BLaER1 treated with 17β-estradiol and CSF1 and Interleukin-3, amounts not matched to agents 10 nM and 100 nM (cell line): ENCODE measurements at regions not wholly inside any gene's neighbourhood (a gene's known extent, or its start where the extent isn't known, plus 50 kb on each side); places are given as distances from the start of the nearest gene placed in this dataset.
A peak's percentile ranks its signal among the peaks of the same experiment; 100 is the strongest.

Source experiments
- H3K27ac ChIP-seq, 11 experiments: shearing (Covaris generic); formaldehyde crosslinking; 2 replicates each; pipeline ENCODE4 v1.8.1; 2022
- H3K27me3 ChIP-seq, 11 experiments: shearing (Covaris generic); formaldehyde crosslinking; 2 replicates each; pipeline ENCODE4 v1.8.1; 2022
- H3K36me3 ChIP-seq, 11 experiments: shearing (Covaris generic); formaldehyde crosslinking; 2 replicates each; pipeline ENCODE4 v1.8.1; 2022
- H3K4me1 ChIP-seq, 10 experiments: shearing (Covaris generic); formaldehyde crosslinking; 2 replicates each; pipeline ENCODE4 v1.8.1; 2022
- H3K4me2 ChIP-seq, 11 experiments: shearing (Covaris generic); formaldehyde crosslinking; 2 replicates each; pipeline ENCODE4 v1.8.1; 2022
- H3K4me3 ChIP-seq, 10 experiments: shearing (Covaris generic); formaldehyde crosslinking; 2 replicates each; pipeline ENCODE4 v1.8.1; 2022
- H3K9ac ChIP-seq, 11 experiments: shearing (Covaris generic); formaldehyde crosslinking; 2 replicates each; pipeline ENCODE4 v1.8.1; 2022
- H3K9me3 ChIP-seq, 11 experiments: shearing (Covaris generic); formaldehyde crosslinking; replicated peaks in 1 of 11; 2 replicates each; pipeline ENCODE4 v1.8.1; 2022
- H4K20me1 ChIP-seq, 11 experiments: shearing (Covaris generic); formaldehyde crosslinking; 2 replicates each; pipeline ENCODE4 v1.8.1; 2022
- Cebpa-rat ChIP-seq, 11 experiments: shearing (Covaris generic); IDR thresholded peaks; 2 replicates each; pipeline ENCODE4 v1.8.1; 2022

DNA sequence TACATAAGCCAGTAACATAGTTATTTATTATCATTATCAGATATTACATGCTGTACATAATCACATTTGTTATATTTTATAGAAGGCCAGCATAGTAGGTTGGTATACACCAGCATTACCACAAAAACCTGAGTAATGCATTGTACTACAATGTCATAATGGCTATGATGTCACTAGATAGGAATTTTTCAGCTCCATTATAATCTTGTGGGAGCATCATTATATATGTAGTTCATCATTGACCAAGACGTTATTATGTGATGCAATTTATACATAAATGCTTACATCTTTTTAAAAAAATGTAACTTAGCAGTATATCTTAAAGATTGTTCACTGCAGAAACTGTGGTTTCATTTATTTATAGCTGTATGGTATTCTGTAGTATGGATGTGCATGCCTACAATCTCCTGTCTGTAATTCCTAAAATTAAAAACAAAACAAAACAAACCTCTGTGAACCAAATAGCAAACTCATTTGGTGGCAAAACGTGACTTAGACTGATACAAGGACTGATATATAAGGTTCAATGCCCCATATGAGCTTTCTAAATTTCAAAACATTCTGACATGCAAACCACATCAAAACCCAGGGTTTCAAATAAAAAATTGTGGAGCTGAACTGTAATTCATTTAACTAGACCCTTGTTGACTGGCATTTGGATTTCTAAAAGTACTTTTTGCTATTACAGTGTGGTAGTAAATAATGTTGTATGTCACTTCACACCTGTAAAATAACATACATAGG lies 250.9 kb downstream of the DLEU7 start:
- Histone ChIP-seq H4K20me1 (no peaks in the 10 kb centered on the region), H3K27ac (no peak overlapping the region), H3K4me3 (no peak overlapping the region), H3K9me3 (peaks cover 0 to 4% (median 0%) of the 10 kb centered on the region in 11 experiments; a peak in 1 of 22 replicates), H3K36me3 (no peaks in the 10 kb centered on the region), H3K4me2 (peak overlapping the region in 8 of 11 experiments; percentile 29 to 90 (median 84); a peak in 14 of 22 replicates), H3K27me3 (no peaks in the 10 kb centered on the region), H3K4me1 (peaks cover 18 to 98% (median 88%) of the 10 kb centered on the region in 10 experiments), H3K9ac (no peak overlapping the region)
- TF ChIP-seq Cebpa-rat (IDR thresholded peaks at IDR 0.05): no peak

- Histone ChIP-seq H3K27me3 (no peaks in the 10 kb centered on the region), H3K36me3 (no peaks in the 10 kb centered on the region), H3K4me2 (peak overlapping the region in 8 of 11 experiments; percentile 29 to 90 (median 84); a peak in 15 of 22 replicates), H3K27ac (peak overlapping the region in 2 of 11 experiments; percentile 10 to 25; a peak in 1 of 22 replicates), H3K9me3 (peaks cover 0 to 4% (median 0%) of the 10 kb centered on the region in 11 experiments; a peak in 1 of 22 replicates), H4K20me1 (no peaks in the 10 kb centered on the region), H3K9ac (peak overlapping the region in 1 of 11 experiments; percentile 47; a peak in 1 of 22 replicates), H3K4me3 (no peak overlapping the region), H3K4me1 (peaks cover 14 to 98% (median 87%) of the 10 kb centered on the region in 10 experiments)
- TF ChIP-seq Cebpa-rat (IDR thresholded peaks at IDR 0.05): no peak
Measured at GRCh38 chr13:50593207-50593606, 250.3 kb downstream of the DLEU7 start.

DNA sequence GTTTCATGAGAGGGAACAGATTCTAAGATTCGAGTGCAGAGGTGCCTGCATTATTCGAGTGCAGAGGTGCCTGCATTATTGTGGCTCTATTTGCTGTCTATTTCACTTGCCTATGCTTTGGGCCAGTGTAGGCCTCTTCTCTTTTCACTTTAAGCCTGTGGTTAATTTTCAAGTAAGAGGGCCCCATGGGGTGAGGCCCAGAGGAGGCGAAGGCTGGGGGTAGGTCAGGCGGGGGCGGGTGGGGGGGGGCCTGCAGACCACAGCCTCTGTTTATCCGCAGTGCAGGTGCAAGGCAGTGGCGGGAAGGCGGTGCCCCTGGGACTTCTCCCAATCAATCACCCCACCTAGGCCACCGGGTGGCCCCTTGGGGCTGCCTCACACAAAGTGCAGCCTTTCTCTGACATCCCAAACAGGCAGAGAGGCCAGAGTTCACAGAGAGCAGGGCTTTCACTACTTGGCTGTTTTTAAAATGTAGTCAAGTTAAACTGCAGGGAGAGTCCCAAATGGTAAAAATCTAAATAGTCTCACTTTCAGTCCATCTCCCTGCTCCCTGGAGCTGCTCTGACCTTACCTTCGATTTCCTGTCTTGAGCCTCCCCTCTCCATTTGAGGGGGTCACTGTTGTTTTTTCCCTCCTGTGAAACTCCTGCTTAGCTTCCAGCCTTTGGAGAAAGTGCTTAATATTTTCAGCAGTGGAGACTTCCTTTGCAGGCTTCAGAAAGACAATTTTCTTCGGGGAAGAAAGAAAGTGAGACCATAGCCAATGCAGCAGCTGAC lies 249.0 kb downstream of the DLEU7 start:
- Histone ChIP-seq H3K36me3 (no peaks in the 10 kb centered on the region), H3K27me3 (no peaks in the 10 kb centered on the region), H3K9ac (peak overlapping the region in 9 of 11 experiments; percentile 2 to 63 (median 47); a peak in 14 of 22 replicates), H4K20me1 (no peaks in the 10 kb centered on the region), H3K4me2 (peak overlapping the region; percentile 66 to 90 (median 77)), H3K4me3 (peak overlapping the region in 1 of 10 experiments; percentile 6; a peak in 1 of 20 replicates), H3K4me1 (peaks cover 14 to 98% (median 92%) of the 10 kb centered on the region in 10 experiments), H3K9me3 (peaks cover 0 to 4% (median 0%) of the 10 kb centered on the region in 11 experiments; a peak in 1 of 22 replicates), H3K27ac (peak overlapping the region in 8 of 11 experiments; percentile 33 to 70 (median 48); a peak in 13 of 22 replicates)
- no peak for TF ChIP-seq Cebpa-rat (IDR thresholded peaks at IDR 0.05)

DNA sequence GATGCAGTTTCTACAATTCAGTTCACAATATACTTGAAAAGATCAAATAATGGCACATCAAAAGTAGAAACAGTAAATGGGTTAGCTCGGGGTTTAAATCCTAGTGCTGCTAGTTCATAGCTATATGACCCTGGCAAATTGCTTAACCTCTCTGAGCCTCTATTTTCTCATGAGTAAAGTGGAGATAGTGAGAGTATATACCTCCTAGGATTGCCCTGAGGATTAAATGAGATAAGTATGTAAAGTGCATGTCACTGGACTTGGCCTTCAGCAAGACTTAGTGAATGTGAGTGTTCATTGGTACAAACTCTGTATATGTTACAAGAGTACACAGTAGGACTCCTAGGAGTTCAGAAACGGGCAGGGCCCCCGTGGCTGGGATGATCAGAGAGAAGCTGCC lies 248.3 kb downstream of the DLEU7 start:
- no peaks in the 10 kb centered on the region for H4K20me1 ChIP-seq
- peak overlapping the region in 7 of 11 experiments; percentile 2 to 63 (median 28); a peak in 8 of 22 replicates for H3K9ac ChIP-seq
- no peaks in the 10 kb centered on the region for H3K36me3 ChIP-seq
- H3K4me3 ChIP-seq: no peak overlapping the region
- peaks cover 0 to 4% (median 0%) of the 10 kb centered on the region in 11 experiments; a peak in 1 of 22 replicates for H3K9me3 ChIP-seq
- peak overlapping the region in 7 of 11 experiments; percentile 38 to 70 (median 51); a peak in 8 of 22 replicates for H3K27ac ChIP-seq
- H3K4me1 ChIP-seq: peaks cover 14 to 100% (median 93%) of the 10 kb centered on the region in 10 experiments
- H3K27me3 ChIP-seq: no peaks in the 10 kb centered on the region
- no peak for TF ChIP-seq Cebpa-rat (IDR thresholded peaks at IDR 0.05)
- peak overlapping the region; percentile 66 to 90 (median 77); a peak in 20 of 22 replicates for H3K4me2 ChIP-seq

GRCh38 chr13:50596156-50596555 lies 247.3 kb downstream of the DLEU7 start:
- no peak for TF ChIP-seq Cebpa-rat (IDR thresholded peaks at IDR 0.05)
- H3K4me1 ChIP-seq: peaks cover 14 to 94% (median 84%) of the 10 kb centered on the region in 10 experiments
- H4K20me1 ChIP-seq: no peaks in the 10 kb centered on the region
- H3K27ac ChIP-seq: no peak overlapping the region; a peak in 1 of 22 replicates
- H3K36me3 ChIP-seq: no peaks in the 10 kb centered on the region
- H3K4me2 ChIP-seq: peak overlapping the region in 10 of 11 experiments; percentile 19 to 90 (median 79); a peak in 17 of 22 replicates
- no peak overlapping the region for H3K4me3 ChIP-seq
- no peak overlapping the region for H3K9ac ChIP-seq
- H3K27me3 ChIP-seq: no peaks in the 10 kb centered on the region
- H3K9me3 ChIP-seq: no peaks in the 10 kb centered on the region

- TF ChIP-seq Cebpa-rat (IDR thresholded peaks at IDR 0.05): no peak
- peaks cover 0 to 3% (median 0%) of the 10 kb centered on the region in 11 experiments; a peak in 1 of 22 replicates for H3K9me3 ChIP-seq
- H3K9ac ChIP-seq: no peak overlapping the region
- H3K27ac ChIP-seq: no peak overlapping the region
- peak overlapping the region in 10 of 11 experiments; percentile 7 to 90 (median 79); a peak in 17 of 22 replicates for H3K4me2 ChIP-seq
- no peaks in the 10 kb centered on the region for H3K27me3 ChIP-seq
- H3K36me3 ChIP-seq: no peaks in the 10 kb centered on the region
- H4K20me1 ChIP-seq: no peaks in the 10 kb centered on the region
- peaks cover 14 to 87% (median 77%) of the 10 kb centered on the region in 10 experiments for H3K4me1 ChIP-seq
- H3K4me3 ChIP-seq: no peak overlapping the region
Measured at GRCh38 chr13:50596776-50597203, 246.7 kb downstream of the DLEU7 start.

DNA sequence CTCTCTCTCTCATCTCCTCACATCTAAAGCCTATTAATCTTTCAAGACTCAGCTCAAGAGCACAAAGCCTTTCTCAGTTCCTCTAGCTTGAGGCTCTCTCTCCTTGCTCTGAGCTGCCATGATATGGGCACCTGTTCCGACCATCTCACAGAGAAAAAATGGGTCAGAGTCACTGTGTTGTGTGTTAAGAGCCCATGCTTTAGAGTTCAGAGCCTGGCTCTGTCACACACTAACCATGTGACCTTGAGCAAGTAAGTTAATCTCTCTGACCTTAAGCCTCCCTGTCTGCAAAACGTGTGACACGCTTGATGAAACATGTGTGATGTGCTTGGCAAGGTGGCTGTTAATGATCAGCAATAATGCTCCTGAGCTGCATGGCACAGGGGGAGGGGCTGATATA lies 245.2 kb downstream of the DLEU7 start:
- H3K27me3 ChIP-seq: no peaks in the 10 kb centered on the region
- H3K4me1 ChIP-seq: peaks cover 14 to 72% (median 62%) of the 10 kb centered on the region in 10 experiments
- H3K27ac ChIP-seq: no peak overlapping the region
- H3K36me3 ChIP-seq: no peaks in the 10 kb centered on the region
- no peak overlapping the region for H3K4me3 ChIP-seq
- TF ChIP-seq Cebpa-rat (IDR thresholded peaks at IDR 0.05): no peak
- H3K9me3 ChIP-seq: peaks cover 0 to 5% (median 0%) of the 10 kb centered on the region in 11 experiments; a peak in 1 of 22 replicates
- H3K9ac ChIP-seq: no peak overlapping the region
- H4K20me1 ChIP-seq: no peaks in the 10 kb centered on the region
- peak overlapping the region in 9 of 11 experiments; percentile 15 to 90 (median 83); a peak in 16 of 22 replicates for H3K4me2 ChIP-seq

- H3K36me3 ChIP-seq: no peaks in the 10 kb centered on the region
- H4K20me1 ChIP-seq: no peaks in the 10 kb centered on the region
- H3K9me3 ChIP-seq: peaks cover 0 to 5% (median 0%) of the 10 kb centered on the region in 11 experiments; a peak in 1 of 22 replicates
- no peak overlapping the region for H3K4me3 ChIP-seq
- no peaks in the 10 kb centered on the region for H3K27me3 ChIP-seq
- peaks cover 9 to 65% (median 55%) of the 10 kb centered on the region in 10 experiments for H3K4me1 ChIP-seq
- H3K9ac ChIP-seq: no peak overlapping the region
- H3K27ac ChIP-seq: no peak overlapping the region
- H3K4me2 ChIP-seq: peak overlapping the region in 9 of 11 experiments; percentile 15 to 90 (median 83); a peak in 17 of 22 replicates
- TF ChIP-seq Cebpa-rat (IDR thresholded peaks at IDR 0.05): no peak
Measured at GRCh38 chr13:50599046-50599445, 244.4 kb downstream of the DLEU7 start.
